Right lobe of liver (tissue), 6 donors: ENCODE measurements at regions not wholly inside any gene's neighbourhood (a gene's known extent, or its start where the extent isn't known, plus 50 kb on each side); places are given as distances from the start of the nearest gene placed in this dataset.

Experiments used
- ATAC-seq, 4 donors: fragments of 200-7000 bp; cut with Tn5 transposase; one replicate each; pipeline ENCODE4 v1.9.1; 2020; ENCODE audit warnings: mild to moderate bottlenecking in 4 of 4, moderate library complexity in 4 of 4
- DNase-seq, 3 donors: peaks; one replicate each; pipeline ENCODE4 v3.0.0-alpha.2; 2020
- H3K27ac ChIP-seq, 3 donors: fragments of 200-600 bp; one replicate each; pipeline ENCODE4 v1.8.0; 2022
- H3K27me3 ChIP-seq, 2 donors: fragments of 200-600 bp; one replicate each; pipeline ENCODE4 v1.8.0; 2022
- H3K36me3 ChIP-seq, 4 donors: fragments of 200-600 bp; sonication (generic) in 1 of 4; one replicate each; pipeline versions ENCODE4 v1.5.1 to v1.8.0; 2017 to 2022; ENCODE audit warnings: control low read depth in 1 of 4
- H3K4me1 ChIP-seq, 4 donors: fragments of 200-600 bp; sonication (generic) in 1 of 4; one replicate each; pipeline versions ENCODE4 v1.5.1 to v1.8.0; 2017 to 2022; ENCODE audit warnings: control low read depth in 1 of 4
- H3K4me3 ChIP-seq, 3 donors: fragments of 200-600 bp; one replicate each; pipeline ENCODE4 v1.8.0; 2022
- H3K9me3 ChIP-seq, 4 donors: fragments of 200-600 bp; sonication (generic) in 1 of 4; one replicate each; pipeline versions ENCODE4 v1.5.1 to v1.8.0; 2017 to 2022; ENCODE audit warnings: control low read depth in 1 of 4
- POLR2A ChIP-seq: fragments of 450-650 bp; IDR thresholded peaks from one replicate; pipeline ENCODE4 v1.6.1; 2017; ENCODE audit warnings: antibody characterized with exemption, mild to moderate bottlenecking
- WGBS: methylation state at CpG from one replicate; pipeline ENCODE4 v1.1.6; 2018; ENCODE audit warnings: low coverage, low lambda C conversion rate; ENCODE audit not compliant: insufficient coverage; ENCODE audit errors: missing lambda C conversion rate; 5-methylcytosine and 5-hydroxymethylcytosine counted together
- intact Hi-C, 2 donors: fragments of 100-400 bp; cut with DNase I; formaldehyde crosslinking; loops; one replicate each; pipeline versions ENCODE4 v1.11.2 to v1.14.1; 2022
- TF ChIP-seq, protein P1 (sequence below), 4 donors: fragments of 200-600 bp in 3 of 4; fragments of 450-650 bp in 1 of 4; IDR thresholded peaks; one replicate each; pipeline versions ENCODE4 v1.5.1 to v1.8.0; 2016 to 2022; ENCODE audit warnings: antibody characterized with exemption in 4 of 4, mild to moderate bottlenecking in 2 of 4
- donor health status: DM: no; HTN: yes; CAD: no.
- donor health status: DM: no; HTN: no; CAD: no.
- donor health status: DM: no; HTN: no; CAD: no.
- donor health status: DM: no; HTN: yes; CAD: no.
- donor health status: DM: no; HTN: yes; CAD: no.

DNA sequence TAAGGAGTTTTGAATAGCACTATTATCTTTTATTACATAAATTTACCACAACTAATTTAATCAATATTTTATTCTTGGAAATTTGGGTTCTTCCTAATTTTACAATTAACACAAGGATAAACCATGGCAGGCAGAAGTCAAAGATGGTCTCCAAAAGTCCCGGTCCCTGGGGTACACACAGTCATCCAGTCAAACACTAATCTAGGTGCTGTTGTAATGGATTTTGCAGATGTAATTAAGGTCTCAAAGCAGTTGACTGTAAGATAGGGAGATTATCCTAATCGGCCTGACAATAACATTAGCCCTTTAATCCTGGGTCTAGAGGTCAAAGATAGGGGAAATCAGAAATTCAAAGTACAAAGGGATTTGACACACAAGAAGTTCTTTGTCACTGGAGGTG is 57.5 kb upstream of the HTR1A start:
- no peak overlapping the region for H3K27ac ChIP-seq

GRCh38 chr5:64018966-64019365 is 56.7 kb upstream of the HTR1A start:
- DNase-seq: no peak
- H3K27me3 ChIP-seq: no peaks in the 10 kb centered on the region
- no peak overlapping the region for H3K27ac ChIP-seq
- no peak overlapping the region for H3K4me3 ChIP-seq
- intact Hi-C loops: no loop called here
- no peaks in the 10 kb centered on the region for H3K36me3 ChIP-seq
- ATAC-seq: no peak
- H3K9me3 ChIP-seq: no peaks in the 10 kb centered on the region
- no peaks in the 10 kb centered on the region for H3K4me1 ChIP-seq
- WGBS: 55% methylated on average over 2 of the region's 2 CpGs
- no peak for TF ChIP-seq POLR2A
- TF ChIP-seq, protein P1, sequence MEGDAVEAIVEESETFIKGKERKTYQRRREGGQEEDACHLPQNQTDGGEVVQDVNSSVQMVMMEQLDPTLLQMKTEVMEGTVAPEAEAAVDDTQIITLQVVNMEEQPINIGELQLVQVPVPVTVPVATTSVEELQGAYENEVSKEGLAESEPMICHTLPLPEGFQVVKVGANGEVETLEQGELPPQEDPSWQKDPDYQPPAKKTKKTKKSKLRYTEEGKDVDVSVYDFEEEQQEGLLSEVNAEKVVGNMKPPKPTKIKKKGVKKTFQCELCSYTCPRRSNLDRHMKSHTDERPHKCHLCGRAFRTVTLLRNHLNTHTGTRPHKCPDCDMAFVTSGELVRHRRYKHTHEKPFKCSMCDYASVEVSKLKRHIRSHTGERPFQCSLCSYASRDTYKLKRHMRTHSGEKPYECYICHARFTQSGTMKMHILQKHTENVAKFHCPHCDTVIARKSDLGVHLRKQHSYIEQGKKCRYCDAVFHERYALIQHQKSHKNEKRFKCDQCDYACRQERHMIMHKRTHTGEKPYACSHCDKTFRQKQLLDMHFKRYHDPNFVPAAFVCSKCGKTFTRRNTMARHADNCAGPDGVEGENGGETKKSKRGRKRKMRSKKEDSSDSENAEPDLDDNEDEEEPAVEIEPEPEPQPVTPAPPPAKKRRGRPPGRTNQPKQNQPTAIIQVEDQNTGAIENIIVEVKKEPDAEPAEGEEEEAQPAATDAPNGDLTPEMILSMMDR (IDR thresholded peaks at IDR 0.05): no peak

More for the DNA sequence above, 57.5 kb upstream of the HTR1A start:
- Histone ChIP-seq H3K9me3 (no peaks in the 10 kb centered on the region), H3K36me3 (no peaks in the 10 kb centered on the region), H3K4me1 (no peaks in the 10 kb centered on the region), H3K27me3 (no peaks in the 10 kb centered on the region), H3K4me3 (no peak overlapping the region)
- intact Hi-C loops: no loop called here
- TF ChIP-seq, protein P1 (IDR thresholded peaks at IDR 0.05): no peak
- no peak for TF ChIP-seq POLR2A
- ATAC-seq (no peak), DNase-seq (no peak)
- 52% methylated on average over 2 of the region's 2 CpGs for WGBS

DNA sequence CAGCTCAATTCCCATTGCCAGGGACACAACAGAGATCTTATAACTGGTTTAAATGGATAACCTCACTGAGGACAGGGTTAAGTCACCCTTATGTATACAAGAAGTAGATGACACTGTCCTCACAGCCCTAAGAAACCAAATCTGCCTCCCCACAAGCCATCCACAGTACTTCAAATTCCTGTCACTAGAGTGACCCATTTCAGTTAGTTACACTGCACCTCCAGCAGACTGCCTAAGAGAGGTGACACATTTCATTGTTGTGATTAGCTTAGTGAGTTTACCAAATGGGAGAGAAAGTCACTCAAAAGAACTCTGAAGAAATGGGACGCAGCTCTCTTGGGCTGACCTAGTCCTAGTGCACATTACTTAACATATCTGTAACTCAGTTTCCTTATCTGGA is 53.6 kb upstream of the HTR1A start:
- no peak overlapping the region for H3K4me3 ChIP-seq
- intact Hi-C loops: no loop called here
- no peak overlapping the region for H3K27ac ChIP-seq
- H3K27me3 ChIP-seq: no peaks in the 10 kb centered on the region
- no peaks in the 10 kb centered on the region for H3K4me1 ChIP-seq
- DNase-seq: no peak
- H3K36me3 ChIP-seq: no peaks in the 10 kb centered on the region
- H3K9me3 ChIP-seq: no peaks in the 10 kb centered on the region
- no peak for TF ChIP-seq POLR2A
- TF ChIP-seq, protein P1 (IDR thresholded peaks at IDR 0.05): no peak
- 53% methylated on average over 1 of the region's 1 CpG for WGBS
- ATAC-seq: no peak
